ENCODE measurements at regions not wholly inside any gene's neighbourhood (a gene's known extent, or its start where the extent isn't known, plus 50 kb on each side); places are given as distances from the start of the nearest gene placed in this dataset. TPM values are rescaled to one million over a fixed set of nuclear protein-coding genes. Genes with fewer than 3 reads are reported as not detected.

DNA sequence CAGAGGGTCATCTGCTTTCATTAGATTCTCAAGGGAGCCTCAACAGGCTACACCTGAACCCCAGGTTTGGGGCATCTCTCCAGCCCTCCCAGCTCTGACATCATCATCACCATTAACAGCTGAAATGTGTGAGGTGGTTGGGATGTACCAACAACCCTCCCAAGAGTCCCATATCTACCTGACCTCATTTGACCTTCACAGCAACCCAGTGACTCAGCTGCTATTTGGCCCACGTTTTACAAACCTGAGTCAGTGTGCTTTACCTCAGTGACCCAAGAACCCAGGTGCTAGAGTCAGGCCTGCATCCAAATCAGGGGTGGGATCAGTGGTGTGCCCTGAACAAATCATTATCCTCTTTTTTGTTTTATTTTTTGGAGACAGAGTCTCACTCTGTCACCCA is 53.3 kb upstream of the TINAGL1 start:
- Histone ChIP-seq H4K20me1 (ENCODE audit: insufficient read depth) (no peaks in the 10 kb centered on the region), H3F3A (ENCODE audit: insufficient read depth) (no peaks in the 10 kb centered on the region), H3K9me2 (ENCODE audit: insufficient read depth) (no peaks in the 10 kb centered on the region), H3K4me2 (ENCODE audit: unreplicated experiment) (no peak overlapping the region), H2AFZ (no peak overlapping the region), H3K27me3 (replicated peaks; ENCODE audit: insufficient read depth) (peaks cover 17% of the 10 kb centered on the region), H3K4me1 (ENCODE audit: insufficient read depth) (no peaks in the 10 kb centered on the region), H3K9ac (no peak overlapping the region), H3K36me3 (ENCODE audit: low read depth) (no peaks in the 10 kb centered on the region), H3K4me3 (no peak overlapping the region), H3K27ac (no peak overlapping the region), H3K79me2 (ENCODE audit: insufficient read depth) (no peaks in the 10 kb centered on the region), H3K9me3 (ENCODE audit: low read depth) (no peaks in the 10 kb centered on the region)
- DNase-seq = peak; percentile 13
- 10 to 16% methylated on average over 1 of the region's 1 CpG for WGBS, 2 experiments (ENCODE audit: low coverage in 1 of 2, low lambda C conversion rate in 2 of 2, missing lambda C conversion rate in 2 of 2)
- in situ Hi-C loops (cut with MboI) = no loop called here
- TF ChIP-seq EZH2phosphoT487 (IDR thresholded peaks at IDR 0.05; ENCODE audit: insufficient read depth, low read depth) (no peak), EZH2 (IDR thresholded peaks at IDR 0.05; ENCODE audit: insufficient read depth, poor library complexity, severe bottlenecking) (no peak)

- DNase-seq = peak; percentile 70
- WGBS, 2 experiments (ENCODE audit: low coverage in 1 of 2, low lambda C conversion rate in 2 of 2, missing lambda C conversion rate in 2 of 2) = 36 to 38% methylated on average over 5 of the region's 5 CpGs
- in situ Hi-C loops (cut with MboI) = no loop called here
Observed at GRCh38 chr1:31523769-31524168, 52.5 kb upstream of the TINAGL1 start.

DNA sequence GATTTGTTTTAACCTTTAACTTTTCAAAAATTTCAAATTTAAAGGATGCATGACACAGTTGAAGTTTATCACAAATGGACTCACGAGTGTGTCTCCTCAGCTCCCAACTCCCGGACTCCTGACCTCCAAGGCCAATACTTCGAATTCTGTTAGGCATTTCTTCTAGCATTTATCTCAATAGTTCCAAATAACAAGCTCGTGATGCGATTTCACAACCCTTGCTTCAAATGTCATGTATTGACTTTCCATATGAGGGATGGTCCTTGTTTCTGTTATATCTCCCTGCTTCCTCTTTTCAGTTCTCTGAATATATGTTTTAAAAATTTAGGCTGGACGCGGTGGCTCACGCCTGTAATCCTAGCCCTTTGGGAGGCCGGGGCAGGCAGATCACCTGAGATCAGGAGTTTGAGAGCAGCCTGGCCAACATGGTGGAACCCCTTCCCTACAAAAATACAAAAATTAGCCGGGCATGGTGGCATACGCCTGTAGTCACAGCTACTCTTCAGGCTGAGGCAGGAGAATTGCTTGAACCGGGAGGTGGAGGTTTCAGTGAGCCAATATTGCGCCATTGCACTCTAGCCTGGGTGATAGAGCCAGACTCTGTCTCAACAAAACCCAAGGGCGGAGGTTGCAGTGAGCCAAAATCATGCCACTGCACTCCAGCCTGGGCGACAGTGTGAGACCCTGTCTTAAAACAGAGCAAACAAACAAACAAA is 52.0 kb upstream of the TINAGL1 start:
- no peaks in the 10 kb centered on the region for H4K20me1 ChIP-seq (ENCODE audit: insufficient read depth)
- H3K27me3 ChIP-seq (replicated peaks; ENCODE audit: insufficient read depth) = peaks cover 11% of the 10 kb centered on the region
- no peaks in the 10 kb centered on the region for H3F3A ChIP-seq (ENCODE audit: insufficient read depth)
- no peak overlapping the region for H3K4me3 ChIP-seq
- WGBS, 2 experiments (ENCODE audit: low coverage in 1 of 2, low lambda C conversion rate in 2 of 2, missing lambda C conversion rate in 2 of 2) = 90 to 92% methylated on average over 15 of the region's 15 CpGs
- no peaks in the 10 kb centered on the region for H3K4me1 ChIP-seq (ENCODE audit: insufficient read depth)
- H3K79me2 ChIP-seq (ENCODE audit: insufficient read depth) = no peaks in the 10 kb centered on the region
- in situ Hi-C loops (cut with MboI) = no loop called here
- H2AFZ ChIP-seq = no peak overlapping the region
- H3K27ac ChIP-seq = no peak overlapping the region
- TF ChIP-seq EZH2 (IDR thresholded peaks at IDR 0.05; ENCODE audit: insufficient read depth, poor library complexity, severe bottlenecking) (no peak), EZH2phosphoT487 (IDR thresholded peaks at IDR 0.05; ENCODE audit: insufficient read depth, low read depth) (no peak)
- no peak for DNase-seq
- no peak overlapping the region for H3K9ac ChIP-seq
- no peaks in the 10 kb centered on the region for H3K36me3 ChIP-seq (ENCODE audit: low read depth)
- no peak overlapping the region for H3K4me2 ChIP-seq (ENCODE audit: unreplicated experiment)
- no peaks in the 10 kb centered on the region for H3K9me3 ChIP-seq (ENCODE audit: low read depth)
- H3K9me2 ChIP-seq (ENCODE audit: insufficient read depth) = no peaks in the 10 kb centered on the region

More at GRCh38 chr1:31523769-31524168, 52.5 kb upstream of the TINAGL1 start:
- no peak overlapping the region for H2AFZ ChIP-seq
- H3K36me3 ChIP-seq (ENCODE audit: low read depth) = no peaks in the 10 kb centered on the region
- no peaks in the 10 kb centered on the region for H3K4me1 ChIP-seq (ENCODE audit: insufficient read depth)
- H3K79me2 ChIP-seq (ENCODE audit: insufficient read depth) = no peaks in the 10 kb centered on the region
- no peaks in the 10 kb centered on the region for H3F3A ChIP-seq (ENCODE audit: insufficient read depth)
- no peak overlapping the region for H3K27ac ChIP-seq
- H3K27me3 ChIP-seq (replicated peaks; ENCODE audit: insufficient read depth) = peaks cover 11% of the 10 kb centered on the region
- no peak overlapping the region for H3K4me2 ChIP-seq (ENCODE audit: unreplicated experiment)
- no peaks in the 10 kb centered on the region for H4K20me1 ChIP-seq (ENCODE audit: insufficient read depth)
- H3K9me2 ChIP-seq (ENCODE audit: insufficient read depth) = no peaks in the 10 kb centered on the region
- H3K9me3 ChIP-seq (ENCODE audit: low read depth) = no peaks in the 10 kb centered on the region
- H3K9ac ChIP-seq = no peak overlapping the region
- no peak for TF ChIP-seq EZH2 (IDR thresholded peaks at IDR 0.05; ENCODE audit: insufficient read depth, poor library complexity, severe bottlenecking)
- no peak for TF ChIP-seq EZH2phosphoT487 (IDR thresholded peaks at IDR 0.05; ENCODE audit: insufficient read depth, low read depth)
- H3K4me3 ChIP-seq = no peak overlapping the region

Small RNA genes lying in the stretch of these regions (small RNA-seq; reads per million reads assigned to genes)
- gene RF00019 (ENCODE audit: low read depth, low replicate concordance) (not detected), gene RNU6-40P (ENCODE audit: low read depth, low replicate concordance) (not detected)
